ENCODE measurements at regions not wholly inside any gene's neighbourhood (a gene's known extent, or its start where the extent isn't known, plus 50 kb on each side); places are given as distances from the start of the nearest gene placed in this dataset.

GRCh38 chr7:84372712-84373111 is 178.1 kb upstream of the SEMA3A start:
- H3K36me3 Mint-ChIP-seq (ENCODE audit: low read depth) = no peaks in the 10 kb centered on the region
- no peak overlapping the region for H3K27ac Mint-ChIP-seq
- no peaks in the 10 kb centered on the region for H3K9me3 Mint-ChIP-seq
- H3K4me1 Mint-ChIP-seq = no peaks in the 10 kb centered on the region
- H3K27me3 Mint-ChIP-seq (ENCODE audit: low read depth) = no peaks in the 10 kb centered on the region
- TF ChIP-seq CTCF (IDR thresholded peaks at IDR 0.05; ENCODE audit: unreplicated experiment in 3 of 3) = no peak
- H3K4me3 Mint-ChIP-seq = no peak overlapping the region

GRCh38 chr7:84372155-84372621 is 177.6 kb upstream of the SEMA3A start:
- no peak for TF ChIP-seq CTCF (IDR thresholded peaks at IDR 0.05; ENCODE audit: unreplicated experiment in 3 of 3)
- Mint-ChIP-seq H3K4me3 (no peak overlapping the region), H3K27ac (no peak overlapping the region), H3K4me1 (no peaks in the 10 kb centered on the region), H3K9me3 (no peaks in the 10 kb centered on the region), H3K27me3 (ENCODE audit: low read depth) (no peaks in the 10 kb centered on the region), H3K36me3 (ENCODE audit: low read depth) (no peaks in the 10 kb centered on the region)

GRCh38 chr7:84370114-84370513 is 175.5 kb upstream of the SEMA3A start:
- Mint-ChIP-seq H3K36me3 (ENCODE audit: low read depth) (no peaks in the 10 kb centered on the region), H3K4me3 (no peak overlapping the region), H3K4me1 (no peaks in the 10 kb centered on the region), H3K27ac (no peak overlapping the region), H3K9me3 (no peaks in the 10 kb centered on the region), H3K27me3 (ENCODE audit: low read depth) (no peaks in the 10 kb centered on the region)
- TF ChIP-seq CTCF (IDR thresholded peaks at IDR 0.05; ENCODE audit: unreplicated experiment in 3 of 3) = no peak

GRCh38 chr7:84368122-84368521 is 173.5 kb upstream of the SEMA3A start:
- no peak overlapping the region for H3K27ac Mint-ChIP-seq
- H3K4me1 Mint-ChIP-seq = no peaks in the 10 kb centered on the region
- no peak for TF ChIP-seq CTCF (IDR thresholded peaks at IDR 0.05; ENCODE audit: unreplicated experiment in 3 of 3)
- no peak overlapping the region for H3K4me3 Mint-ChIP-seq
- H3K36me3 Mint-ChIP-seq (ENCODE audit: low read depth) = no peaks in the 10 kb centered on the region
- H3K27me3 Mint-ChIP-seq (ENCODE audit: low read depth) = no peaks in the 10 kb centered on the region
- no peaks in the 10 kb centered on the region for H3K9me3 Mint-ChIP-seq

- TF ChIP-seq CTCF (IDR thresholded peaks at IDR 0.05; ENCODE audit: unreplicated experiment in 3 of 3) = no peak
Observed at GRCh38 chr7:84364708-84365107, 170.1 kb upstream of the SEMA3A start.

GRCh38 chr7:84363741-84364140 is 169.2 kb upstream of the SEMA3A start:
- H3K27ac Mint-ChIP-seq = no peak overlapping the region
- H3K9me3 Mint-ChIP-seq = peaks cover 2% of the 10 kb centered on the region
- H3K36me3 Mint-ChIP-seq (ENCODE audit: low read depth) = no peaks in the 10 kb centered on the region
- H3K4me1 Mint-ChIP-seq = no peaks in the 10 kb centered on the region
- no peaks in the 10 kb centered on the region for H3K27me3 Mint-ChIP-seq (ENCODE audit: low read depth)
- no peak overlapping the region for H3K4me3 Mint-ChIP-seq
- no peak for TF ChIP-seq CTCF (IDR thresholded peaks at IDR 0.05; ENCODE audit: unreplicated experiment in 3 of 3)

More at GRCh38 chr7:84364708-84365107, 170.1 kb upstream of the SEMA3A start:
- Mint-ChIP-seq H3K36me3 (ENCODE audit: low read depth) (no peaks in the 10 kb centered on the region), H3K27ac (no peak overlapping the region), H3K9me3 (no peaks in the 10 kb centered on the region), H3K4me1 (no peaks in the 10 kb centered on the region), H3K27me3 (ENCODE audit: low read depth) (no peaks in the 10 kb centered on the region), H3K4me3 (no peak overlapping the region)

Data from nephron (organoid).